H9 (cell line): ENCODE measurements at regions not wholly inside any gene's neighbourhood (a gene's known extent, or its start where the extent isn't known, plus 50 kb on each side); places are given as distances from the start of the nearest gene placed in this dataset.

ENCODE experiments used
- DNase-seq: peaks from one replicate; pipeline ENCODE4 v3.0.0-alpha.2; 2017
- H2AFZ ChIP-seq: one replicate; pipeline ENCODE4 v1.6.1; 2013; ENCODE audit warnings: mild to moderate bottlenecking, low read length, control low read depth, moderate library complexity
- H2AK5ac ChIP-seq: 2 replicates; pipeline ENCODE4 v1.6.1; 2013; ENCODE audit warnings: low read length, control low read depth, mixed read lengths; ENCODE audit not compliant: insufficient read length
- H2BK120ac ChIP-seq: one replicate; pipeline ENCODE4 v1.6.1; 2013; ENCODE audit warnings: low read depth, mild to moderate bottlenecking, low read length, control low read depth, inconsistent platforms; ENCODE audit not compliant: poor library complexity, severe bottlenecking
- H2BK12ac ChIP-seq: 2 replicates; pipeline ENCODE4 v1.6.1; 2013; ENCODE audit warnings: low read length, control low read depth, mixed read lengths, low read depth; ENCODE audit not compliant: insufficient read length
- H2BK15ac ChIP-seq: 2 replicates; pipeline ENCODE4 v1.6.1; 2013; ENCODE audit warnings: low read depth, low read length, control low read depth
- H2BK20ac ChIP-seq: one replicate; pipeline ENCODE4 v1.6.1; 2013; ENCODE audit warnings: low read depth, mild to moderate bottlenecking, low read length, control low read depth, inconsistent platforms; ENCODE audit not compliant: poor library complexity, severe bottlenecking
- H2BK5ac ChIP-seq: 2 replicates; pipeline ENCODE4 v1.6.1; 2013; ENCODE audit warnings: low read length, control low read depth, mixed read lengths; ENCODE audit not compliant: insufficient read length
- H3K14ac ChIP-seq: 2 replicates; pipeline ENCODE4 v1.6.1; 2013; ENCODE audit warnings: low read length, control low read depth; ENCODE audit not compliant: insufficient read depth
- H3K18ac ChIP-seq: 2 replicates; pipeline ENCODE4 v1.6.1; 2013; ENCODE audit warnings: low read depth, mild to moderate bottlenecking, mixed read lengths, low read length, control low read depth; ENCODE audit not compliant: insufficient read length
- H3K23ac ChIP-seq: 2 replicates; pipeline ENCODE4 v1.6.1; 2013; ENCODE audit warnings: low read length, control low read depth, mixed read lengths, low read depth; ENCODE audit not compliant: insufficient read length
- H3K23me2 ChIP-seq: 2 replicates; pipeline ENCODE4 v1.6.1; 2013; ENCODE audit warnings: low read depth, mild to moderate bottlenecking, mixed read lengths, low read length, control low read depth; ENCODE audit not compliant: insufficient read length, poor library complexity, severe bottlenecking
- H3K27ac ChIP-seq: 2 replicates; pipeline ENCODE4 v1.5.1; 2013; ENCODE audit warnings: low read length, control low read depth, mixed read lengths, low read depth; ENCODE audit not compliant: insufficient read length
- H3K27me3 ChIP-seq: 2 replicates; pipeline ENCODE4 v1.6.1; 2013; ENCODE audit warnings: low read length, control low read depth, inconsistent platforms; ENCODE audit not compliant: insufficient read depth
- H3K4ac ChIP-seq: 2 replicates; pipeline ENCODE4 v1.6.1; 2013; ENCODE audit warnings: low read depth, mild to moderate bottlenecking, control low read depth, inconsistent platforms, low read length, moderate library complexity
- H3K4me1 ChIP-seq: 2 replicates; pipeline ENCODE4 v1.6.1; 2013; ENCODE audit warnings: low read length, control low read depth, inconsistent platforms; ENCODE audit not compliant: insufficient read depth
- H3K4me2 ChIP-seq: 2 replicates; pipeline ENCODE4 v1.6.1; 2013; ENCODE audit warnings: low read length, control low read depth, mixed read lengths; ENCODE audit not compliant: insufficient read length, insufficient read depth
- H3K56ac ChIP-seq: 2 replicates; pipeline ENCODE4 v1.6.1; 2013; ENCODE audit warnings: low read depth, mild to moderate bottlenecking, mixed read lengths, low read length, control low read depth; ENCODE audit not compliant: insufficient read length
- H3K79me1 ChIP-seq: 2 replicates; pipeline ENCODE4 v1.6.1; 2013; ENCODE audit warnings: low read depth, mild to moderate bottlenecking, moderate library complexity, low read length, control low read depth, inconsistent platforms; ENCODE audit not compliant: insufficient read depth, poor library complexity, severe bottlenecking
- H3K79me2 ChIP-seq: 2 replicates; pipeline ENCODE4 v1.6.1; 2013; ENCODE audit warnings: low read length, control low read depth, inconsistent platforms; ENCODE audit not compliant: insufficient read depth
- H3K9ac ChIP-seq: 2 replicates; pipeline ENCODE4 v1.6.1; 2013; ENCODE audit warnings: low read length, control low read depth, mixed read lengths; ENCODE audit not compliant: insufficient read length; ENCODE audit errors: extremely low read depth
- H3K9me3 ChIP-seq: one replicate; pipeline ENCODE4 v1.6.1; 2013; ENCODE audit warnings: low read depth, low read length, inconsistent platforms; ENCODE audit not compliant: control insufficient read depth
- H3T11ph ChIP-seq: one replicate; pipeline ENCODE4 v1.6.1; 2013; ENCODE audit warnings: mild to moderate bottlenecking, low read length, control low read depth, inconsistent platforms
- H4K20me1 ChIP-seq: one replicate; pipeline ENCODE4 v1.6.1; 2013; ENCODE audit not compliant: control insufficient read depth, insufficient read length, insufficient read depth
- H4K5ac ChIP-seq: 2 replicates; pipeline ENCODE4 v1.6.1; 2013; ENCODE audit warnings: low read depth, mild to moderate bottlenecking, mixed read lengths, low read length, control low read depth; ENCODE audit not compliant: insufficient read length
- H4K8ac ChIP-seq: replicated peaks from 2 replicates; pipeline ENCODE4 v1.6.1; 2013; ENCODE audit warnings: low read length, control low read depth, mixed read lengths, low read depth; ENCODE audit not compliant: insufficient read length
- H4K91ac ChIP-seq: 2 replicates; pipeline ENCODE4 v1.6.1; 2013; ENCODE audit warnings: low read depth, mild to moderate bottlenecking, moderate library complexity, mixed read lengths, low read length, control low read depth; ENCODE audit not compliant: insufficient read length
- H3K27ac Mint-ChIP-seq, 3 experiments: 2 replicates in 2 of 3; 3 replicates in 1 of 3; pipeline ENCODE4 v1.8.0; 2020 to 2021; ENCODE audit warnings: mixed read lengths in 3 of 3, mild to moderate bottlenecking in 1 of 3, moderate library complexity in 1 of 3
- H3K27me3 Mint-ChIP-seq: 2 replicates; pipeline ENCODE4 v1.8.0; 2021; ENCODE audit warnings: low read depth, mild to moderate bottlenecking, moderate library complexity, mixed read lengths
- H3K36me3 Mint-ChIP-seq, 3 experiments: 2 replicates in 2 of 3; 3 replicates in 1 of 3; pipeline ENCODE4 v1.8.0; 2020 to 2021; ENCODE audit warnings: low read depth in 3 of 3, mixed read lengths in 3 of 3; ENCODE audit not compliant: insufficient read depth in 1 of 3
- H3K4me1 Mint-ChIP-seq, 2 experiments: 2 replicates each; pipeline ENCODE4 v1.8.0; 2020; ENCODE audit warnings: mixed read lengths in 2 of 2
- H3K4me3 Mint-ChIP-seq, 2 experiments: 2 replicates in 1 of 2; 3 replicates in 1 of 2; pipeline ENCODE4 v1.8.0; 2020 to 2021; ENCODE audit warnings: mild to moderate bottlenecking in 2 of 2, mixed read lengths in 2 of 2, moderate library complexity in 1 of 2
- H3K9me3 Mint-ChIP-seq, 2 experiments: 2 replicates in 1 of 2; 3 replicates in 1 of 2; pipeline ENCODE4 v1.8.0; 2020; ENCODE audit warnings: mild to moderate bottlenecking in 2 of 2, mixed read lengths in 2 of 2, moderate library complexity in 1 of 2
- WGBS: extraction: QIAGEN DNeasy Blood & Tissue Kit; methylation state at CpG from one replicate; pipeline ENCODE4 v1.1.7; 2013; ENCODE audit warnings: missing lambda C conversion rate, low lambda C conversion rate, mixed read lengths; ENCODE audit not compliant: insufficient read length; ENCODE audit errors: extremely low coverage; 5-methylcytosine and 5-hydroxymethylcytosine counted together
- TF ChIP-seq, protein P1 (sequence below): fragments of 200-600 bp; sonication (generic); conservative IDR thresholded peaks from 3 replicates; pipeline ENCODE4 v1.8.0; 2021; ENCODE audit warnings: antibody characterized with exemption, mild to moderate bottlenecking

DNA sequence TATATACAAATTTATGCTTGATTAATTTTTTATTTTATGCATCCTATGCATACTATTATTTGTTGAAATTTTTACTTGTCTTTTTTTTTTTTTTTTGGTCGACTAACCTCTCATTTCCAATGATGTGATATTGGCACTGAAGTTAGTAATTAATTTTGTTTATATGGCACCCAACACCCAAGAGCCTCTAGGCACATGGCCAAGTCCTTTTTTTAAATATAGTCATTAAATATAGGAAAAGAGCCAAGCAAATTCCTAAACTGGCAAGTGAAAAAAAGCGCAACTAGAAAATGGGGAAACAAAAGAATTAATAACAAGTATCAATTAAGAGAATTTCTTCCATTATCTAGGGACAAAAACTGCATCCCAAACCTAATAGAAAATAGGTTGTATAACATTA, 85.5 kb upstream of the HS3ST5 start:
- H2BK120ac ChIP-seq, result peak overlapping the region; percentile 61
- peaks cover 11% of the 10 kb centered on the region; the same call in 1 of the 2 replicates for H3K79me2 ChIP-seq
- no peak for DNase-seq
- Mint-ChIP-seq H3K4me1 (peaks cover 57 to 74% of the 10 kb centered on the region in 2 experiments), H3K9me3 (no peaks in the 10 kb centered on the region; a peak in 1 of 5 replicates), H3K4me3 (peak overlapping the region; percentile 91 to 97), H3K27ac (no peak overlapping the region; a peak in 2 of 7 replicates), H3K27me3 (no peaks in the 10 kb centered on the region), H3K36me3 (peaks cover 23 to 42% (median 35%) of the 10 kb centered on the region in 3 experiments)
- no peak overlapping the region for H4K8ac ChIP-seq
- no peaks in the 10 kb centered on the region for H4K20me1 ChIP-seq
- no peaks in the 10 kb centered on the region for H3K79me1 ChIP-seq
- no peak overlapping the region for H2BK20ac ChIP-seq
- WGBS, result no CpG with 5 or more reads among the region's 2 CpGs
- H3K56ac ChIP-seq, result no peak overlapping the region
- H3K23me2 ChIP-seq, result no peaks in the 10 kb centered on the region
- no peak overlapping the region for H3K23ac ChIP-seq
- no peak overlapping the region for H2BK12ac ChIP-seq
- no peak overlapping the region for H2AK5ac ChIP-seq
- H2BK15ac ChIP-seq, result no peak overlapping the region
- no peak overlapping the region for H4K91ac ChIP-seq
- no peaks in the 10 kb centered on the region for H3K9me3 ChIP-seq
- no peak overlapping the region for H3K4me2 ChIP-seq
- no peak overlapping the region for H3K9ac ChIP-seq
- TF ChIP-seq, protein P1, sequence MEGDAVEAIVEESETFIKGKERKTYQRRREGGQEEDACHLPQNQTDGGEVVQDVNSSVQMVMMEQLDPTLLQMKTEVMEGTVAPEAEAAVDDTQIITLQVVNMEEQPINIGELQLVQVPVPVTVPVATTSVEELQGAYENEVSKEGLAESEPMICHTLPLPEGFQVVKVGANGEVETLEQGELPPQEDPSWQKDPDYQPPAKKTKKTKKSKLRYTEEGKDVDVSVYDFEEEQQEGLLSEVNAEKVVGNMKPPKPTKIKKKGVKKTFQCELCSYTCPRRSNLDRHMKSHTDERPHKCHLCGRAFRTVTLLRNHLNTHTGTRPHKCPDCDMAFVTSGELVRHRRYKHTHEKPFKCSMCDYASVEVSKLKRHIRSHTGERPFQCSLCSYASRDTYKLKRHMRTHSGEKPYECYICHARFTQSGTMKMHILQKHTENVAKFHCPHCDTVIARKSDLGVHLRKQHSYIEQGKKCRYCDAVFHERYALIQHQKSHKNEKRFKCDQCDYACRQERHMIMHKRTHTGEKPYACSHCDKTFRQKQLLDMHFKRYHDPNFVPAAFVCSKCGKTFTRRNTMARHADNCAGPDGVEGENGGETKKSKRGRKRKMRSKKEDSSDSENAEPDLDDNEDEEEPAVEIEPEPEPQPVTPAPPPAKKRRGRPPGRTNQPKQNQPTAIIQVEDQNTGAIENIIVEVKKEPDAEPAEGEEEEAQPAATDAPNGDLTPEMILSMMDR, result no peak
- 0 out of 2 replicates have a peak, but pooled peaks cover 3% of the 10 kb centered on the region for H3K4me1 ChIP-seq
- H2BK5ac ChIP-seq, result no peak overlapping the region
- no peak overlapping the region for H3K14ac ChIP-seq
- no peak overlapping the region for H4K5ac ChIP-seq
- H3K27me3 ChIP-seq, result no peaks in the 10 kb centered on the region
- no peak overlapping the region for H3T11ph ChIP-seq
- no peak overlapping the region for H3K27ac ChIP-seq
- H3K4ac ChIP-seq, result no peak overlapping the region
- H3K18ac ChIP-seq, result no peak overlapping the region
- H2AFZ ChIP-seq, result no peak overlapping the region
